ENCODE measurements at regions not wholly inside any gene's neighbourhood (a gene's known extent, or its start where the extent isn't known, plus 50 kb on each side); places are given as distances from the start of the nearest gene placed in this dataset.

GRCh38 chr4:111648056-111648455 lies 497.2 kb upstream of the FAM241A start:
- H3K4me1 ChIP-seq (ENCODE audit: control insufficient read depth, insufficient read depth, low read length) = peaks cover 40% of the 10 kb centered on the region
- H3K9me3 ChIP-seq (ENCODE audit: control insufficient read depth, insufficient read depth, low read depth, low read length) = no peaks in the 10 kb centered on the region
- no peak overlapping the region for H3K4me3 ChIP-seq (ENCODE audit: low read depth, low read length)
- no peak overlapping the region for H3K9ac ChIP-seq (ENCODE audit: low read length)
- no peaks in the 10 kb centered on the region for H3K27me3 ChIP-seq (ENCODE audit: control insufficient read depth, insufficient read depth, low read length)
- no peak overlapping the region for H3K27ac ChIP-seq (ENCODE audit: low read depth, low read length)
- no peaks in the 10 kb centered on the region for H3K36me3 ChIP-seq (ENCODE audit: control insufficient read depth, insufficient read depth, low read length)

- Histone ChIP-seq H3K27ac (ENCODE audit: low read depth, low read length) (no peak overlapping the region), H3K9ac (ENCODE audit: low read length) (no peak overlapping the region), H3K36me3 (ENCODE audit: control insufficient read depth, insufficient read depth, low read length) (no peaks in the 10 kb centered on the region), H3K4me1 (ENCODE audit: control insufficient read depth, insufficient read depth, low read length) (peaks cover 41% of the 10 kb centered on the region), H3K4me3 (ENCODE audit: low read depth, low read length) (no peak overlapping the region), H3K27me3 (ENCODE audit: control insufficient read depth, insufficient read depth, low read length) (no peaks in the 10 kb centered on the region), H3K9me3 (ENCODE audit: control insufficient read depth, insufficient read depth, low read depth, low read length) (no peaks in the 10 kb centered on the region)
Measured at GRCh38 chr4:111649308-111649707, 495.9 kb upstream of the FAM241A start.

- peaks cover 41% of the 10 kb centered on the region for H3K4me1 ChIP-seq (ENCODE audit: control insufficient read depth, insufficient read depth, low read length)
- H3K36me3 ChIP-seq (ENCODE audit: control insufficient read depth, insufficient read depth, low read length) = no peaks in the 10 kb centered on the region
- H3K27ac ChIP-seq (ENCODE audit: low read depth, low read length) = peak overlapping the region; percentile 67
- peak overlapping the region; percentile 3; the same call in 1 of the 2 replicates for H3K4me3 ChIP-seq (ENCODE audit: low read depth, low read length)
- no peaks in the 10 kb centered on the region for H3K9me3 ChIP-seq (ENCODE audit: control insufficient read depth, insufficient read depth, low read depth, low read length)
- H3K27me3 ChIP-seq (ENCODE audit: control insufficient read depth, insufficient read depth, low read length) = no peaks in the 10 kb centered on the region
- no peak overlapping the region for H3K9ac ChIP-seq (ENCODE audit: low read length)
Measured at GRCh38 chr4:111650146-111650545, 495.1 kb upstream of the FAM241A start.

- Histone ChIP-seq H3K4me1 (ENCODE audit: control insufficient read depth, insufficient read depth, low read length) (peaks cover 41% of the 10 kb centered on the region), H3K36me3 (ENCODE audit: control insufficient read depth, insufficient read depth, low read length) (no peaks in the 10 kb centered on the region), H3K27ac (ENCODE audit: low read depth, low read length) (peak overlapping the region; percentile 67), H3K9ac (ENCODE audit: low read length) (peak overlapping the region; percentile 46), H3K4me3 (ENCODE audit: low read depth, low read length) (no peak overlapping the region; the same call in 1 of the 2 replicates), H3K27me3 (ENCODE audit: control insufficient read depth, insufficient read depth, low read length) (no peaks in the 10 kb centered on the region), H3K9me3 (ENCODE audit: control insufficient read depth, insufficient read depth, low read depth, low read length) (no peaks in the 10 kb centered on the region)
Measured at GRCh38 chr4:111650674-111651086, 494.6 kb upstream of the FAM241A start.

- no peak overlapping the region for H3K4me3 ChIP-seq (ENCODE audit: low read depth, low read length)
- H3K27ac ChIP-seq (ENCODE audit: low read depth, low read length) = no peak overlapping the region; the same call in 1 of the 2 replicates
- no peak overlapping the region for H3K9ac ChIP-seq (ENCODE audit: low read length)
- no peaks in the 10 kb centered on the region for H3K9me3 ChIP-seq (ENCODE audit: control insufficient read depth, insufficient read depth, low read depth, low read length)
- H3K36me3 ChIP-seq (ENCODE audit: control insufficient read depth, insufficient read depth, low read length) = no peaks in the 10 kb centered on the region
- no peaks in the 10 kb centered on the region for H3K27me3 ChIP-seq (ENCODE audit: control insufficient read depth, insufficient read depth, low read length)
- peaks cover 41% of the 10 kb centered on the region for H3K4me1 ChIP-seq (ENCODE audit: control insufficient read depth, insufficient read depth, low read length)
Measured at GRCh38 chr4:111652236-111652635, 493.0 kb upstream of the FAM241A start.

GRCh38 chr4:111652986-111653385 lies 492.3 kb upstream of the FAM241A start:
- Histone ChIP-seq H3K4me1 (ENCODE audit: control insufficient read depth, insufficient read depth, low read length) (peaks cover 41% of the 10 kb centered on the region), H3K9ac (ENCODE audit: low read length) (no peak overlapping the region), H3K27ac (ENCODE audit: low read depth, low read length) (no peak overlapping the region), H3K4me3 (ENCODE audit: low read depth, low read length) (no peak overlapping the region), H3K36me3 (ENCODE audit: control insufficient read depth, insufficient read depth, low read length) (no peaks in the 10 kb centered on the region), H3K9me3 (ENCODE audit: control insufficient read depth, insufficient read depth, low read depth, low read length) (no peaks in the 10 kb centered on the region), H3K27me3 (ENCODE audit: control insufficient read depth, insufficient read depth, low read length) (no peaks in the 10 kb centered on the region)

- H3K27ac ChIP-seq (ENCODE audit: low read depth, low read length) = no peak overlapping the region
Measured at GRCh38 chr4:111662496-111662895, 482.8 kb upstream of the FAM241A start.

GRCh38 chr4:111664308-111664945 lies 480.8 kb upstream of the FAM241A start:
- Histone ChIP-seq H3K9me3 (ENCODE audit: control insufficient read depth, insufficient read depth, low read depth, low read length) (no peaks in the 10 kb centered on the region), H3K27me3 (ENCODE audit: control insufficient read depth, insufficient read depth, low read length) (no peaks in the 10 kb centered on the region), H3K4me1 (ENCODE audit: control insufficient read depth, insufficient read depth, low read length) (no peaks in the 10 kb centered on the region), H3K27ac (ENCODE audit: low read depth, low read length) (no peak overlapping the region), H3K36me3 (ENCODE audit: control insufficient read depth, insufficient read depth, low read length) (no peaks in the 10 kb centered on the region), H3K4me3 (ENCODE audit: low read depth, low read length) (no peak overlapping the region), H3K9ac (ENCODE audit: low read length) (no peak overlapping the region)

More at GRCh38 chr4:111662496-111662895, 482.8 kb upstream of the FAM241A start:
- no peaks in the 10 kb centered on the region for H3K9me3 ChIP-seq (ENCODE audit: control insufficient read depth, insufficient read depth, low read depth, low read length)
- H3K9ac ChIP-seq (ENCODE audit: low read length) = no peak overlapping the region
- H3K4me3 ChIP-seq (ENCODE audit: low read depth, low read length) = no peak overlapping the region
- H3K27me3 ChIP-seq (ENCODE audit: control insufficient read depth, insufficient read depth, low read length) = no peaks in the 10 kb centered on the region
- no peaks in the 10 kb centered on the region for H3K4me1 ChIP-seq (ENCODE audit: control insufficient read depth, insufficient read depth, low read length)
- no peaks in the 10 kb centered on the region for H3K36me3 ChIP-seq (ENCODE audit: control insufficient read depth, insufficient read depth, low read length)

- H3K27me3 ChIP-seq (ENCODE audit: control insufficient read depth, insufficient read depth, low read length) = no peaks in the 10 kb centered on the region
- H3K36me3 ChIP-seq (ENCODE audit: control insufficient read depth, insufficient read depth, low read length) = no peaks in the 10 kb centered on the region
- H3K4me1 ChIP-seq (ENCODE audit: control insufficient read depth, insufficient read depth, low read length) = no peaks in the 10 kb centered on the region
- H3K9me3 ChIP-seq (ENCODE audit: control insufficient read depth, insufficient read depth, low read depth, low read length) = no peaks in the 10 kb centered on the region
- H3K27ac ChIP-seq (ENCODE audit: low read depth, low read length) = no peak overlapping the region
- no peak overlapping the region for H3K9ac ChIP-seq (ENCODE audit: low read length)
- H3K4me3 ChIP-seq (ENCODE audit: low read depth, low read length) = no peak overlapping the region
Measured at GRCh38 chr4:111666826-111667360, 478.4 kb upstream of the FAM241A start.

- H3K27me3 ChIP-seq (ENCODE audit: control insufficient read depth, insufficient read depth, low read length) = no peaks in the 10 kb centered on the region
- no peak overlapping the region for H3K4me3 ChIP-seq (ENCODE audit: low read depth, low read length)
- H3K4me1 ChIP-seq (ENCODE audit: control insufficient read depth, insufficient read depth, low read length) = no peaks in the 10 kb centered on the region
- no peak overlapping the region for H3K9ac ChIP-seq (ENCODE audit: low read length)
- H3K27ac ChIP-seq (ENCODE audit: low read depth, low read length) = no peak overlapping the region
- no peaks in the 10 kb centered on the region for H3K9me3 ChIP-seq (ENCODE audit: control insufficient read depth, insufficient read depth, low read depth, low read length)
- H3K36me3 ChIP-seq (ENCODE audit: control insufficient read depth, insufficient read depth, low read length) = no peaks in the 10 kb centered on the region
Measured at GRCh38 chr4:111671756-111672155, 473.5 kb upstream of the FAM241A start.

- Histone ChIP-seq H3K4me1 (ENCODE audit: control insufficient read depth, insufficient read depth, low read length) (0 out of 2 replicates have a peak, but pooled peaks cover 3% of the 10 kb centered on the region), H3K9ac (ENCODE audit: low read length) (no peak overlapping the region), H3K27ac (ENCODE audit: low read depth, low read length) (no peak overlapping the region), H3K36me3 (ENCODE audit: control insufficient read depth, insufficient read depth, low read length) (no peaks in the 10 kb centered on the region), H3K27me3 (ENCODE audit: control insufficient read depth, insufficient read depth, low read length) (no peaks in the 10 kb centered on the region), H3K4me3 (ENCODE audit: low read depth, low read length) (no peak overlapping the region), H3K9me3 (ENCODE audit: control insufficient read depth, insufficient read depth, low read depth, low read length) (no peaks in the 10 kb centered on the region)
Measured at GRCh38 chr4:111675746-111676145, 469.5 kb upstream of the FAM241A start.
